Upper lobe of left lung (tissue), 6 donors: ENCODE measurements at regions not wholly inside any gene's neighbourhood (a gene's known extent, or its start where the extent isn't known, plus 50 kb on each side); places are given as distances from the start of the nearest gene placed in this dataset.
A peak's percentile ranks its signal among the peaks of the same experiment; 100 is the strongest.

ENCODE experiments used
- ATAC-seq, 2 donors: fragments of 200-7000 bp; cut with Tn5 transposase; one replicate each; pipeline ENCODE4 v1.9.1; 2022; ENCODE audit warnings: mild to moderate bottlenecking in 2 of 2, moderate library complexity in 2 of 2; ENCODE audit not compliant: low FRiP score in 2 of 2
- DNase-seq, 2 donors: peaks; one replicate each; pipeline ENCODE4 v3.0.0-alpha.2; 2019 to 2020
- H3K27ac ChIP-seq, 4 donors: fragments of 200-600 bp; sonication (generic); one replicate each; pipeline ENCODE4 v1.5.1; 2016 to 2019
- H3K27me3 ChIP-seq, 4 donors: fragments of 200-600 bp; sonication (generic); one replicate each; pipeline ENCODE4 v1.5.1; 2017 to 2019
- H3K36me3 ChIP-seq, 4 donors: fragments of 200-600 bp; sonication (generic); one replicate each; pipeline ENCODE4 v1.5.1; 2016 to 2019
- H3K4me1 ChIP-seq, 4 donors: fragments of 200-600 bp; sonication (generic); one replicate each; pipeline ENCODE4 v1.5.1; 2018 to 2019
- H3K4me3 ChIP-seq, 4 donors: fragments of 200-600 bp; sonication (generic); one replicate each; pipeline ENCODE4 v1.5.1; 2017 to 2019; ENCODE audit warnings: mild to moderate bottlenecking in 2 of 4, moderate library complexity in 1 of 4
- H3K9me3 ChIP-seq, 4 donors: fragments of 200-600 bp; sonication (generic); one replicate each; pipeline ENCODE4 v1.5.1; 2018 to 2019
- EP300 ChIP-seq, 4 donors: sonication (generic); formaldehyde crosslinking; IDR thresholded peaks; one replicate each; pipeline ENCODE4 v1.5.1; 2017; ENCODE audit warnings: antibody characterized with exemption in 4 of 4, control low read depth in 2 of 4
- POLR2A ChIP-seq, 4 donors: fragments of 450-650 bp; IDR thresholded peaks; one replicate each; pipeline ENCODE4 v1.5.1; 2016 to 2017; ENCODE audit warnings: antibody characterized with exemption in 4 of 4, mild to moderate bottlenecking in 2 of 4
- POLR2AphosphoS5 ChIP-seq, 2 donors: sonication (generic); formaldehyde crosslinking; IDR thresholded peaks; one replicate each; pipeline ENCODE4 v1.5.1; 2017; ENCODE audit warnings: antibody characterized with exemption in 2 of 2
- WGBS, 2 donors: methylation state at CpG; one replicate each; pipeline ENCODE4 v1.1.5; 2017 to 2018; 5-methylcytosine and 5-hydroxymethylcytosine counted together
- TF ChIP-seq, protein P1 (sequence below), 6 experiments: fragments of 450-650 bp in 4 of 6; fragments of 200-600 bp in 2 of 6; sonication (generic) in 2 of 6; IDR thresholded peaks; one replicate each; pipeline ENCODE4 v1.5.1; 2016 to 2019; ENCODE audit warnings: antibody characterized with exemption in 6 of 6
- donor health status: DM: no; HTN: no; CAD: no; lungs with moderate emphysema.
- donor health status: DM: no; HTN: yes; CAD: no; lungs with severe emphysema.

DNA sequence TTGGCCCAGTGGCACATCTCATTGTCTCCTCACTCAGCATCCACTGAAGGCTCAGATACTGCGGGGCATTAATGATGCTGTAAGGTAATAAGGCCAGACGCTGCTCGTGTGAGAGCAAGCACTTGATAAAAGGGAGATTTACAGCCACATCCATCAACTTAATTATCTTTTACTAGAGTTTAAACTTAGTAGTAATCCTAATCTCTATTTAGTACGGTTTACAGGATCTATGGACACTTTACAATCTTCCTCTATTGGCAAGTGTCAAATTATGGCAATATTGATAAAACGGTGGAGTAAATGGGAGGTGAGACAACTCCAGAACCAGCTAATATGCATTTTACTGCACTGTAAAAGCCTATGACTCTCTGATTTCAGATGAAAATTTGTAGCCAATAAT, 192.7 kb upstream of the GPR12 start:
- ATAC-seq = no peak
- no peaks in the 10 kb centered on the region for H3K9me3 ChIP-seq
- TF ChIP-seq, protein P1, sequence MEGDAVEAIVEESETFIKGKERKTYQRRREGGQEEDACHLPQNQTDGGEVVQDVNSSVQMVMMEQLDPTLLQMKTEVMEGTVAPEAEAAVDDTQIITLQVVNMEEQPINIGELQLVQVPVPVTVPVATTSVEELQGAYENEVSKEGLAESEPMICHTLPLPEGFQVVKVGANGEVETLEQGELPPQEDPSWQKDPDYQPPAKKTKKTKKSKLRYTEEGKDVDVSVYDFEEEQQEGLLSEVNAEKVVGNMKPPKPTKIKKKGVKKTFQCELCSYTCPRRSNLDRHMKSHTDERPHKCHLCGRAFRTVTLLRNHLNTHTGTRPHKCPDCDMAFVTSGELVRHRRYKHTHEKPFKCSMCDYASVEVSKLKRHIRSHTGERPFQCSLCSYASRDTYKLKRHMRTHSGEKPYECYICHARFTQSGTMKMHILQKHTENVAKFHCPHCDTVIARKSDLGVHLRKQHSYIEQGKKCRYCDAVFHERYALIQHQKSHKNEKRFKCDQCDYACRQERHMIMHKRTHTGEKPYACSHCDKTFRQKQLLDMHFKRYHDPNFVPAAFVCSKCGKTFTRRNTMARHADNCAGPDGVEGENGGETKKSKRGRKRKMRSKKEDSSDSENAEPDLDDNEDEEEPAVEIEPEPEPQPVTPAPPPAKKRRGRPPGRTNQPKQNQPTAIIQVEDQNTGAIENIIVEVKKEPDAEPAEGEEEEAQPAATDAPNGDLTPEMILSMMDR (IDR thresholded peaks at IDR 0.05) = no peak
- TF ChIP-seq POLR2AphosphoS5 (IDR thresholded peaks at IDR 0.05) (no peak), EP300 (IDR thresholded peaks at IDR 0.05) (no peak), POLR2A (IDR thresholded peaks at IDR 0.05) (no peak)
- H3K27me3 ChIP-seq = no peaks in the 10 kb centered on the region
- H3K27ac ChIP-seq = no peak overlapping the region
- DNase-seq = no peak
- no peaks in the 10 kb centered on the region for H3K36me3 ChIP-seq
- WGBS, 2 donors = 80 to 84% methylated on average over 5 of the region's 5 CpGs
- H3K4me3 ChIP-seq = no peak overlapping the region
- H3K4me1 ChIP-seq = no peaks in the 10 kb centered on the region

DNA sequence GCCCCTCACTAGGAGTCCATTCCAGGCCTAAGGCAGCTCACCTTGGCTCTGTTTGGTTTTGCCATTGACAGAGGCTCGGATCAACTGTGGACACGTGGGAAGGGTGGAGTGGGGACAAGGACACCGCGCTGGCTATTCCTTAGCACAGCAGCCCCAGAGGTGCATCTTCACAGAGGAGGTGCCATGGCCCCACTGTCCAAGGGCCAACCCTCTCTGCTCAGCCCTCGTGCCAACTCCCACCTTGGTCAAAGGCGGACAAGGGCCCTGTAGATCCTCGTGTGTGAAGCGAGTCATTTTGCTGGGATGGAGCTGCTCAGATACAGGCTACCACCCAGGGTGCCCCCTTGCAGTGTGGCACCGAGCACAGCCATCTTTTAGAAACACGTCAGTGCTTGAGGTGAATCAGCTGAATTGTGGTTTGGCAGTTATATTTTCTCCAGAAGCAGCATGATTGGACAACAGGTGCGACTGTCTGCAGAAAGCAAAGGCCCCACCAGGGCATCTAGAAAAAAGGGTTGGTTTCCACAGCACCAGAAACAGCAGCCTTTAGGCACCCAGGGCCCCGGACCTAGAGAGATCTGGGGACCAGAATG, 192.1 kb upstream of the GPR12 start:
- Histone ChIP-seq H3K9me3 (no peaks in the 10 kb centered on the region), H3K27ac (no peak overlapping the region), H3K4me3 (no peak overlapping the region), H3K27me3 (no peaks in the 10 kb centered on the region), H3K36me3 (no peaks in the 10 kb centered on the region), H3K4me1 (no peaks in the 10 kb centered on the region)
- 82 to 86% methylated on average over 8 to 12 of the region's 12 CpGs for WGBS, 2 donors
- DNase-seq (peak in 1 of 2 donors; percentile 10), ATAC-seq (no peak)
- TF ChIP-seq, protein P1 (IDR thresholded peaks at IDR 0.05) = no peak
- TF ChIP-seq POLR2A (IDR thresholded peaks at IDR 0.05) (no peak), POLR2AphosphoS5 (IDR thresholded peaks at IDR 0.05) (no peak), EP300 (IDR thresholded peaks at IDR 0.05) (no peak)

DNA sequence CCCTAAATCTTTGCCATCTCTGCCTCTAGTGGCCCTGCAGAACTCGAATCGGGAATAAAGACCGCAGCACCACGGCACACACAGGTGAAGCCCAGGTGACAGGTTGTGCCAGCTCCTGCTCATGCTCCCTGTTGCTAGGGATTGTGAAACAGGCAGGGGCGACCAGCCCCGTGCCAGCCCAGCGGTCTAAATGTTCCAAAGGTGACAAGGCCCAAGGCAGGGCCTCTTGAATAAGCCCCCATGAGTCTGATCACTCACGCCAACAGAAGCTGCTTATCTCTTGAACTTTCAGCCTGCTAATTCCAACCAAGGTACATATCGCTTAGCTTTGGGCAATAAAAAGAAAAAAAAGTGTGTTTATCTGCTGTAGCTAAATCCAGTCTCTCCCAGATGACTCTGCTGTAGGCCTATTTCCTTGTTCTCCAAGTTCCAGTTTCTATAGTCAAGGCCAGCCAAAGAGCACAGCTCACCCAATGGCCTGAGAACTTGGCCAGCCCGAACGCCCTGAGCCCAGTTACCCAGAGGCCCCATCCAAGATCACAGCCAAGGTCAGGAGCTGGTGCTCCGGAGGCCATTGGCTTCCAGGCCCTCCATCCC, 191.1 kb upstream of the GPR12 start:
- no peaks in the 10 kb centered on the region for H3K4me1 ChIP-seq
- DNase-seq = peak in 1 of 2 donors; percentile 56
- ATAC-seq = no peak
- H3K27me3 ChIP-seq = no peaks in the 10 kb centered on the region
- WGBS, 2 donors = 64 to 80% methylated on average over 7 to 12 of the region's 12 CpGs
- no peaks in the 10 kb centered on the region for H3K9me3 ChIP-seq
- no peak overlapping the region for H3K4me3 ChIP-seq
- H3K36me3 ChIP-seq = no peaks in the 10 kb centered on the region
- H3K27ac ChIP-seq = no peak overlapping the region
- no peak for TF ChIP-seq POLR2A (IDR thresholded peaks at IDR 0.05)
- no peak for TF ChIP-seq EP300 (IDR thresholded peaks at IDR 0.05)
- TF ChIP-seq POLR2AphosphoS5 (IDR thresholded peaks at IDR 0.05) = no peak
- TF ChIP-seq, protein P1 (IDR thresholded peaks at IDR 0.05) = no peak

DNA sequence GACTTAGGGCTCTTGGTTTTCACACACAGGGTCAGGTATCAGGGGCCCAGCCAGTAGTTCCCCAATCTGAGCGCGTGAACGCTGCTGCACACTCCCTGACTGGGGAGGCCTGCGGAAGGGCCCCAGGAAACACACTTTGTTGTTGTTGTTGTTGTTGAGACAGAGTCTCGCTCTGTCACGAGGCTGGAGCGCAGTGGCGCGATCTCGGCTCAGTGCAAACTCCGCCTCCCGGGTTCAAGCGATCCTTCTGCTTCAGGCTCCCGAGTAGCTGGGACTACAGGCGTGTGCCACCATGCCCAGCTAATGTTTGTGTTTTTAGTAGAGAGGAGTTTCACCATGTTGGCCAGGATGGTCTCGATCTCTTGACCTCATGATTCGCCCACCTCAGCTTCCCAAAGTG, 190.4 kb upstream of the GPR12 start:
- H3K4me3 ChIP-seq = no peak overlapping the region
- H3K9me3 ChIP-seq = no peaks in the 10 kb centered on the region
- no peaks in the 10 kb centered on the region for H3K27me3 ChIP-seq
- WGBS, 2 donors = 91 to 93% methylated on average over 6 to 17 of the region's 17 CpGs
- no peaks in the 10 kb centered on the region for H3K4me1 ChIP-seq
- TF ChIP-seq POLR2A (IDR thresholded peaks at IDR 0.05) (no peak), POLR2AphosphoS5 (IDR thresholded peaks at IDR 0.05) (no peak), EP300 (IDR thresholded peaks at IDR 0.05) (no peak)
- TF ChIP-seq, protein P1 (IDR thresholded peaks at IDR 0.05) = no peak
- no peak overlapping the region for H3K27ac ChIP-seq
- H3K36me3 ChIP-seq = no peaks in the 10 kb centered on the region
- ATAC-seq (no peak), DNase-seq (peak; percentile 8 to 57)

DNA sequence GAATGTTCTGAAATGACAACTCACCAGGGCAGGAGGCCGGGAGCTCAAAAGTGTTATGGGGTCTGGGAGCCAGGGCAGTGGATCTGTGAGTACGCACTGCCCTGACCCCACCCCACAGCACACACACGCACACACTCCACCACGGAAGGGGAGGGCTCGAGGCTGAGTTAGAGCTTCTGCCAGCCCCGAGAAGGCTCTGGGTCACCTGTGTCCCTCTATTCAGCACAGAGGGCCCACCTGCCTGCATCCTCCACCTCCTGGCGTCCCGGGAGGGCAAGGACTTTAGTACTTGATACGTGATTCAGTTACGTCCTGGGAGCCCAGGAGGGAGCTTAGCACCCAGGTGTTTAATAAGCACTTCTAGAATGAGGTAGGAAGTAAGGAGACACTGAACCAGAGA, 190.0 kb upstream of the GPR12 start:
- no peak overlapping the region for H3K27ac ChIP-seq
- no peaks in the 10 kb centered on the region for H3K9me3 ChIP-seq
- peak in 1 of 2 donors; percentile 17 for DNase-seq
- no peak overlapping the region for H3K4me3 ChIP-seq
- H3K4me1 ChIP-seq = no peaks in the 10 kb centered on the region
- no peaks in the 10 kb centered on the region for H3K36me3 ChIP-seq
- no peaks in the 10 kb centered on the region for H3K27me3 ChIP-seq
- WGBS, 2 donors = 79 to 89% methylated on average over 6 to 10 of the region's 10 CpGs
- ATAC-seq = no peak
- TF ChIP-seq POLR2AphosphoS5 (IDR thresholded peaks at IDR 0.05) = no peak
- TF ChIP-seq, protein P1 (IDR thresholded peaks at IDR 0.05) = no peak
- no peak for TF ChIP-seq POLR2A (IDR thresholded peaks at IDR 0.05)
- TF ChIP-seq EP300 (IDR thresholded peaks at IDR 0.05) = no peak
